AG20443 (cell line): ENCODE measurements at regions not wholly inside any gene's neighbourhood (a gene's known extent, or its start where the extent isn't known, plus 50 kb on each side); places are given as distances from the start of the nearest gene placed in this dataset.
A peak's percentile ranks its signal among the peaks of the same experiment; 100 is the strongest.
"Not testable (repeated sequence)": the region's sequence is repeated elsewhere in the genome, so short reads cannot be mapped to it uniquely, and the experiment has no call there.

Experiments used
- DNase-seq: peaks from one replicate; pipeline ENCODE4 v3.0.0; 2012; ENCODE audit warnings: low spot score, mixed read lengths

- no peak for DNase-seq
These were observed 218.7 kb upstream of the PELI2 start for GRCh38 chr14:55899531-55899930.

DNA sequence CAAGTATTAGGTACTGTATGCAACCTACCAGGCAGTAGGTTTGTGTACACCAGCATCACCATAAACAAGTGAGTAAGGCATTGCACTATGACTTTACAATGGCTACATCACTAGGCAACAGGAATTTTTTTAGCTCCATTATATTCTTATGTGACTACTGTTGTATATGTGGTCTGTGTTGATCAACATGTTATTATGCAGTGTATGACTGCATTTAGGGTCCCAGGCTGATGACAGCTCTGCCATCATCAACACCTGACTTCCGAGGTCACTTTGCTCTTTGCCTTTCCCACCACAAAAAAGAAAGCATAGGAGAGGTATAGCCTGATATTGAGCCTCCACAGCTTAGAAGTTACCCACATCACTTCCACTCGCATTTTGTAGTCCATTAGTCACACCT lies 217.5 kb upstream of the PELI2 start:
- no peak for DNase-seq

DNA sequence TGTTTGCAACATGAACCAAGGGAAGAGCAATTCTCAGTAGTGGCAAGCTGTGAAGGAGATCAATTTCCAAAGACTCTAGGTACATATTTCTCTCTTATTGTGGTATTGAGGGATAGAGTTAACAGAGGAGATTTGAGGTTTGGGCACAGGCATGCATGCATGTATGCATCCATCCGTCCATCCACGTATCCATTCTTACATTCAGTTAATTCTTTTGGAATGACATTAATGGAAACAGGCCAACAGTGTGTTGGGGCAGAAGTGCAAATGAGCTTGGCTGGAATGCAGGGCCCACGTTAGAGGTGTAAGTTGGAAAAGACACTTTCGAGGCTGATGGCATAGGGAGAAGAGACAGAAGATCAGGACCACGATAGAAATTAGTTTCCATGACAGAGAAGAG lies 216.9 kb upstream of the PELI2 start:
- DNase-seq = no peak

DNA sequence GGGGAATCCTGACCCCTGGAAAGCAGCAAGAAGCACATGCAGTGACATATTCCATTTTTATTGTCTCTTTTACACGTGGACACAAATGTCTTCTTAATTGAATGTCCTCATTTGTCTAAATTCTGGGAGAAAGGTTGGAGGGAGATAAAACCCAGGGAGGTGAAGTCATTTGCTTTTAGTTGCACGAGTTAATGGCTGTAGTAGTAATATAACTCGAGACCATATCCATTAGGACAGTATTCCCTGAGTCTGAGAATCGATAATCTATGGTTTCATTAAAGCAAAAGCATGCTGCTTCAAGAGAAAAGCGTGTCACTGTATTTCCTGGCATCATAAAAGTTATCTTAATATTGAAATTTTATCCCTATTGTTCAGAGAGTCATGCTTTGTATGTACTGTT lies 216.0 kb upstream of the PELI2 start:
- no peak for DNase-seq

DNA sequence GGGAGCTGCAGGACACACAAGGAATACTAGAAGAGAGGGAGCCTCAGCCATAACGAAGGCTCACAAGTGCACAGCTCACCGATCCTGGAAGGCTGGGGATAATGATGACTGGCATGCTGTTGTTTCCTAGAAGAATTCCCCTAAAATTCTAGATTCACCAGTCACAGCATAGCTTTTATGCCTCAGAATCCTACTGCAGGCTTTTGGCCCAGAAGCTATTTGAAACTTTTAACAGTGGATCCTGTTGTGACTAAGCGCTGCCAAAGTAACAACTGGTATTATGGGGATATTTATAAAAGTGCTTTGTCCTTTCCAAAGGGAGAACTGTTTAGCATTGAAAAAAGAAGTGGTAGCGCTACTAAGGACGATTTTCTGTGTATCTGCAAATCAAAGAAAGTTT lies 214.1 kb upstream of the PELI2 start:
- no peak for DNase-seq

DNA sequence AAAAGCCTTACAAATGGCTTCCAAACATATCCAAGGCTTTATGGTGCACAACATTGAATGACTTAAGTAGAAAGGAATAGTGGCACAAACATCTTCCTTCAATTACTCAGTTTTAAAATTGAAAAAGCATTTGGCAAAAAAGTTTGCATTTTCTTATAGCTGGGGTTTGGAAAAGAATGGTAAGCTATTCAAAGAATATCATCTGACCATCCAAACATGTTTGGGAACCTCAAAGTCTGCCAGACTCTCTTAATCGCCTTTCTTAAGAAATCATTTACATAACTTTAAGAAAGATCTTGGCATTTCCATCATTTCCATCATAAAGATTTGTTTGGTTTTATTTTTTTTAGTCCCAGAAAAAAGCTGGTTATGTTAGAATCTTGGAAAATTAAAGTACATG lies 210.1 kb upstream of the PELI2 start:
- DNase-seq = no peak

DNA sequence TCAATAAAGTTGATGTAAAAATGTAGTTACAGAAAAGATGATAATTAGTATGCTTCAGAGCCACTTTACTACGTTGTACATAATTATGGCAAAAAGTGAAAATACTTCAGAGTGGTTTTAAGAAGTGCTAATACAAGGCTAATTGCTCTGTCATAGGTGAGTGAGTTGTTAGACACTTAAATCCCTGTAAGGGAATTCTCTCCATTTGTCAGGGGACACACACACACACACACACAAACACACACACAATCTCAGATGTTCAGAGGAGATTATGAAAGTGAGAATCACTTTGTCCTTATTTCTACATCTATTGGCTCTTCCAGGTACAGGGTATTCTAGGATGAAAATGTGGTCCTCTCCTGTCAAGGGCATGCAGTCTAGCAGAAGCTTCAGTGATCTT lies 208.3 kb upstream of the PELI2 start:
- DNase-seq = no peak

DNA sequence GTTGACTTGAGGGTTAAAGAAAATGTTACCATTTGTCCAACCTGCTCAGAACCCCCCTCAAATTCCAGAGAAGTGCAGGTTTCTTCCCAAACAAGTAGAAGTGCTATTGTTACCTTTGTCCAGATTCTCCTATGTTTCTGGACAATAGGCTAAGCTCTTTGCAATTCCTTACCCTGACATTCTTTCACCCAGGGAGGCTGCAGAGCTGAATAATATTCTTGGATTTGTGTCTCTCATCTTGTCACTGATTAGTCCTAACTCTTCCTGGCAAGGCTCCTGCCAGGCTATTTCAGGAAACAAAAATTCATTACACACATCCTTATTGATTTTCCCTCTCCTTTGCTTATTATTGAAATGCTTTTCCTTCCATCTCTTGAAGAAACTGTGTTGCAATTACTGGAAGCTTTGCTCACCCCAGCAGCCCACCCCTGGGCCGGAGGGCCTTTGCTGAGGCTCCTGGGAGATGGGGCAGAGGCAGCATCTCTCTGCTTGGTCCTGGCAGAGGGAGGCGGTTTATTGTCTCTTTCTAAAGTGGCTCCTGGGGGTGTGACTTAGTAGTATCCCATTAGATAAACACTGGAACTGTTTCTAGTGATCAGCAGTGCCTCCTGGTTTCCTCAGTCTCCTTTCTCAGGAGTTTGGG lies 207.5 kb upstream of the PELI2 start:
- DNase-seq = no peak

DNA sequence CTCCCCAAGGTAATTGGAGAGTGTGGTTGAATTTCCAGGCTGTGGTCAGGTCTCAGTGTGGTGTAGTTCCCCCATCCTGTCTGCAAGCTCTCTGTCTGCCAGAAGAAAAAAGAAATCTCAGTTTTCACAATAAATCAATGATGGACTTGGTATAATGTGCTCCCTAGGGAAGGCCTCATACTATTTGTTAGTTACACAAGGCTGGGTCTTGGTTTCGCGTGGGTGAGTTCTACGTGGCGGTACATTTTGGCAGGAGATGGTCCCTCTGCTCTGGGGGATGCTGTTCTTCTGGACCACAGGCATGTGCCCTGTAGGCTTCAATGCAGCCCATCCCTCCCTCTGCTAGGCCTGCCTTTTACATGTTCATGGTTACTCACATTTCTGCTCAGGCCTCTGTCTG lies 206.4 kb upstream of the PELI2 start:
- no peak for DNase-seq

DNA sequence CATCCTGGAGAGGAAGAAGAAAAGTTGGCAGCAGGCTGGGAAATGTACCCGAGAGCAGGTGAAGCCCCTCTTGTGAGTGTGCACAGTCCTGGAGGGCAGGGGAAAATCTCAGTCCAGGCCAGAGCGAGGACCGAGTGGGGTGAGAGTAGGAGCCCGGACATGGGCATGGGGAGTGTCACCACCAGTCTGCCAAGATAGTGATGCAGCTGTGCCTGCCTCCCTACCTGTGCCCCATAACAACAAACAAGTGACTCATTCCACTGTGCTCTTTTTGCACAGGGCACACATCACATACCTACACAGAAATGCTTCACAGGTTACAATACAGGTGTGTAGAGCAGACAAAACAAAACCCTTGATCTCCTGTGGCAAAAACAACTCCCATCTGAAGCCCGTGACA lies 205.9 kb upstream of the PELI2 start:
- DNase-seq = no peak

DNA sequence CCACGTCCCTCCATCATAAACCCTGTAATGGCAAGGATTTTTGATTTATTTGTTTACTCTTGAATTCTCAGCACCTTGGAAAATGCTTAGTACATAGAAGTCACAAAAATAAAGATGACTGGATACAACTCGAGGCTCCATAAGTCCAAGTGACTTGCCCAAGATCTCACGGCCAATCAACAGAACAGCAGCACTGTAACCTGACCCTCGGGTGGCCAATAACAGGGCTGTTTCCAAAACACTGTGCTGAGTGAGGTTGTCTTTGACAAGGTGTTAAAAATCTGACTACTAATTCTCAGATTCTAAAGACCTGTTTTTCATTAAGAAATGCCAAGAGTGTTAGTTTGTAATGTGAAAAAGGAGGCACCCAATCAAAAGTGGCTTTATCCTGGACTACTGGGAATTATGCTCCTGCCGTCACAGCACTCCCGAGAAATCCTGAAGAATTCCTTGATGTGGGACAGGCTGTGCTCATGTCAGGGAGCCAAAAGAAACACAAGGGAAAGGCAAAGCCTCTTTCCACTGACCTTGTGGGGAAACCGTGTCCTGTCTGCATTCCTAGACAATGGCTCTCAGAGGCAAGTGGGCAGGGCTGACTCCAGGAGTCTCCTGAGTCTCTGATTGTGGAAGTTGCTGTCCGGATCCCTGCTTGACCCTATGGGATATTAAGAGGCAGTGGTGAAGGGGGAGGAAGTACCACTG lies 204.7 kb upstream of the PELI2 start:
- peak; percentile 43 for DNase-seq

GRCh38 chr14:55914771-55915170 lies 203.4 kb upstream of the PELI2 start:
- DNase-seq = no peak

GRCh38 chr14:55915456-55915855 lies 202.8 kb upstream of the PELI2 start:
- no peak for DNase-seq

GRCh38 chr14:55919800-55920199 lies 198.4 kb upstream of the PELI2 start:
- not testable (repeated sequence) for DNase-seq

- DNase-seq = no peak
These were observed 196.7 kb upstream of the PELI2 start for GRCh38 chr14:55921511-55921910.

DNA sequence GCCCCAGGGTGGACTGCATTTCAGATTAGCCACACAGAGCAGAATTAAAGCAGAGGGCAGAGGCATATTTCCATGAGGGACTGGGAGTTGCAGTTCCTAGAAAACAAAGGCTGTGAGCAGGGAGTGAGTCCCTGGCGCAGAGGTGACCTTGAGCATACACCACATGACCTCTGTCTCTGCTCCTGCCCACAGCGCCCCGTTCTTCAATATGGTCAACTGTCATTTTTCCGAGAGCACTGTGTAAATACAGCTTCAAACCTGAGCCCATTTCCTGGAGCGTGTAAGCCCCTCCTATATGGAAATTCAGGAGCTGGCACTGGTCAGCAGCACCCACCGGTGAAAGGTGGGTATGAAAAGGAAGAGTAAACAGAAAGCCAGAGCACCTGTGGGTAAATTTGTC lies 192.2 kb upstream of the PELI2 start:
- no peak for DNase-seq

- DNase-seq = no peak
These were observed 191.2 kb upstream of the PELI2 start for GRCh38 chr14:55927028-55927427.

- DNase-seq = no peak
These were observed 189.9 kb upstream of the PELI2 start for GRCh38 chr14:55928276-55928675.

GRCh38 chr14:55929136-55929535 lies 189.1 kb upstream of the PELI2 start:
- DNase-seq = no peak

DNA sequence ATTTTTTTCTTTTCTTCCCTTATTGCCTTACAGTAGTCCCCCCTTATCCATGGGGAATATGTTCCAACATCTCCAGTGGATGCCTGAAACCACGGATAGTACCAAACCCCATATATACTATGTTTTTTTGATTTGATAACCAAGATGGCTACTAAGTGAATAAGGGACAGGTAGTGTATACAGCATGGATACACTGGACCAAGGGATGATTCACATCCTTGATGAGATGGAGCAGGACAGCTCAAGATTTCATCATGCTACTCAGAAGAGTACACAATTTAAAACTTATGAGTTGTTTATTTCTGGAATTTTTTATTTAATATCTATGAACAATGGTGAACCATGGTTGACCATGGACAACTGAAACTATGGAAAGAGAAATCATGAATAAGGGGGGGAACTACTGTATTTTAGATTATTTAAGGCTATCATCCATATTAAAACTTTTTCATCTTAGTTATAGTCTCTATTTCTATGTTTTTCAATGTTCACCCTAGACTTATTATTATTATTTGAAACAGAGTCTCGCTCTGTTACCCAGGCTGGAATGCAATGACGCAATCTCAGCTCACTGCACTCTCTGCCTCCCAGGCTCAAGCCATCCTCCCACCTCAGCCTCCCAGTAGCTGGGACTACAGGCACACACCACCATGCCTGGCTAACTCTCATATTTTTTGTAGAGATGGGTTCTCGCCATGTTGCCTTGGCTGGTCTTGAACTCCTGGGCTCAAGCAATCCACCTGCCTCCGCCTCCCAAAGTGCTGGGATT lies 188.0 kb upstream of the PELI2 start:
- no peak for DNase-seq

- no peak for DNase-seq
These were observed 181.5 kb upstream of the PELI2 start for GRCh38 chr14:55936691-55937090.

GRCh38 chr14:55938249-55938791 lies 179.9 kb upstream of the PELI2 start:
- DNase-seq = peak; percentile 57

DNA sequence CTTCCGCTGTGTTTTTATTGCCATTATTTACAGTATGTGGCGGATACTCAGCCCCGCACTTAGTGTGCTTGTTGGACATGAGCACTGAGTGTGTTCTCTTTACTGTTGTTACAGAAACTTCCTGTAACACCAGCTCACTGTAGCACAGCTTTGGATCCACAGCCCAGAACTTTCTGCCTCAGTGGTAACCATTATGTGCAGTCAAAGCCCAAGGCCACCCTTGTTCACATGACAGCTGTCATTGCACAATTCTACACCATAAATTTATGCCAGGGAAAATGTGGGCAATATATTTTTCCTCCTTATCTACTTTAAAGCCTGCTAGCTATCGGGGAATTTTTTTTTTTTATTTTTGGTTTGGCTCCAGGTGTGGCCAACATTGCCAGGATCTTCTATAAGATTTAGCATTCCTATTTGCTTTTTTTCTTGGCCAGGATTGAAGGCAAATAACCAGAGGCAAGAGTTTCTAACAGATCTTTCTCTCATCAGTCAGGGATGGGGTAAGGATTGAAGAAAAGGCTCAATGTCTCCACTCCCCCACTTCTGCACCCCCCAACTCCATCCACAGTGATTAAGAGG lies 176.0 kb upstream of the PELI2 start:
- no peak for DNase-seq
